Thyroid gland (tissue), 4 donors: ENCODE measurements at regions not wholly inside any gene's neighbourhood (a gene's known extent, or its start where the extent isn't known, plus 50 kb on each side); places are given as distances from the start of the nearest gene placed in this dataset.

Experiments
- DNase-seq, 2 donors: peaks; one replicate each; pipeline ENCODE4 v3.0.0-alpha.2; 2019
- H3K27ac ChIP-seq, 3 donors: fragments of 200-600 bp; sonication (generic); 1 replicate in 2 of 3; 2 replicates in 1 of 3; pipeline ENCODE4 v1.5.1; 2016 to 2019; ENCODE audit warnings: mild to moderate bottlenecking in 1 of 3, moderate library complexity in 1 of 3
- H3K27me3 ChIP-seq: fragments of 200-600 bp; sonication (generic); one replicate; pipeline ENCODE4 v1.5.1; 2019
- H3K36me3 ChIP-seq, 2 donors: fragments of 200-600 bp; sonication (generic); one replicate each; pipeline ENCODE4 v1.5.1; 2016 to 2019
- H3K4me1 ChIP-seq, 2 donors: fragments of 200-600 bp; sonication (generic); one replicate each; pipeline ENCODE4 v1.5.1; 2017 to 2019
- H3K4me3 ChIP-seq, 3 donors: fragments of 200-600 bp; sonication (generic); replicated peaks in 1 of 3; 1 replicate in 2 of 3; 2 replicates in 1 of 3; pipeline ENCODE4 v1.5.1; 2016; ENCODE audit warnings: mild to moderate bottlenecking in 1 of 3
- H3K9me3 ChIP-seq: fragments of 200-600 bp; sonication (generic); one replicate; pipeline ENCODE4 v1.5.1; 2017
- POLR2A ChIP-seq, 2 donors: fragments of 450-650 bp; IDR thresholded peaks; one replicate each; pipeline ENCODE4 v1.6.1; 2017; ENCODE audit warnings: antibody characterized with exemption in 2 of 2, mild to moderate bottlenecking in 2 of 2, moderate library complexity in 1 of 2
- WGBS, 2 donors: methylation state at CpG; one replicate each; pipeline ENCODE4 v1.1.5; 2017; 5-methylcytosine and 5-hydroxymethylcytosine counted together
- intact Hi-C: fragments of 100-400 bp; cut with DNase I; formaldehyde crosslinking; loops from one replicate; pipeline ENCODE4 v1.15.1; 2023
- TF ChIP-seq, protein P1 (sequence below), 6 experiments: fragments of 200-600 bp in 3 of 6; fragments of 450-650 bp in 3 of 6; sonication (generic) in 3 of 6; IDR thresholded peaks; one replicate each; pipeline ENCODE4 v1.5.1; 2016 to 2019; ENCODE audit warnings: antibody characterized with exemption in 6 of 6, mild to moderate bottlenecking in 2 of 6, inconsistent platforms in 1 of 6, moderate library complexity in 1 of 6

DNA sequence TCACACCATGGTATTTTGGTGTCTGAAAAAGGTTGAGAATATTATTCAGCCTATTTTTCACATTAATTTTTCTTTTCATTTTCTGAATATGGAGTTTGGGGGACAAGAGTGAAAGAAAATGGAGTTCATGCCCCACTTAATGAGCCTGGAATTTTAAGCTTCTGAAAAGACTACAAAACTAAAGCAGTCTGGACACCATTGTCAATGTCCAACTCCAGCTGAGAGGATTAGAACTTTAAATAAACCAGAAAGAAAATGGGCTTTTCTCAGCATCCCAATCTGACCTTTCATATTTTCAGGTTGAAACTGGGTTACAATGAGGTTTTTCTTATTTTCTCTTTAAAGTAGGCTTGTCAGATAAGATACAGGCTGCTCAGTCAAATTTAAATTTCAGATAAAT lies 207.7 kb downstream of the SLC6A15 start:
- Histone ChIP-seq H3K27ac (no peak overlapping the region), H3K9me3 (no peaks in the 10 kb centered on the region), H3K4me1 (no peaks in the 10 kb centered on the region), H3K4me3 (no peak overlapping the region), H3K27me3 (no peaks in the 10 kb centered on the region), H3K36me3 (no peaks in the 10 kb centered on the region)
- TF ChIP-seq, protein P1, sequence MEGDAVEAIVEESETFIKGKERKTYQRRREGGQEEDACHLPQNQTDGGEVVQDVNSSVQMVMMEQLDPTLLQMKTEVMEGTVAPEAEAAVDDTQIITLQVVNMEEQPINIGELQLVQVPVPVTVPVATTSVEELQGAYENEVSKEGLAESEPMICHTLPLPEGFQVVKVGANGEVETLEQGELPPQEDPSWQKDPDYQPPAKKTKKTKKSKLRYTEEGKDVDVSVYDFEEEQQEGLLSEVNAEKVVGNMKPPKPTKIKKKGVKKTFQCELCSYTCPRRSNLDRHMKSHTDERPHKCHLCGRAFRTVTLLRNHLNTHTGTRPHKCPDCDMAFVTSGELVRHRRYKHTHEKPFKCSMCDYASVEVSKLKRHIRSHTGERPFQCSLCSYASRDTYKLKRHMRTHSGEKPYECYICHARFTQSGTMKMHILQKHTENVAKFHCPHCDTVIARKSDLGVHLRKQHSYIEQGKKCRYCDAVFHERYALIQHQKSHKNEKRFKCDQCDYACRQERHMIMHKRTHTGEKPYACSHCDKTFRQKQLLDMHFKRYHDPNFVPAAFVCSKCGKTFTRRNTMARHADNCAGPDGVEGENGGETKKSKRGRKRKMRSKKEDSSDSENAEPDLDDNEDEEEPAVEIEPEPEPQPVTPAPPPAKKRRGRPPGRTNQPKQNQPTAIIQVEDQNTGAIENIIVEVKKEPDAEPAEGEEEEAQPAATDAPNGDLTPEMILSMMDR (IDR thresholded peaks at IDR 0.05): no peak
- no peak for TF ChIP-seq POLR2A (IDR thresholded peaks at IDR 0.05)
- intact Hi-C loops: no loop called here
- no peak for DNase-seq

DNA sequence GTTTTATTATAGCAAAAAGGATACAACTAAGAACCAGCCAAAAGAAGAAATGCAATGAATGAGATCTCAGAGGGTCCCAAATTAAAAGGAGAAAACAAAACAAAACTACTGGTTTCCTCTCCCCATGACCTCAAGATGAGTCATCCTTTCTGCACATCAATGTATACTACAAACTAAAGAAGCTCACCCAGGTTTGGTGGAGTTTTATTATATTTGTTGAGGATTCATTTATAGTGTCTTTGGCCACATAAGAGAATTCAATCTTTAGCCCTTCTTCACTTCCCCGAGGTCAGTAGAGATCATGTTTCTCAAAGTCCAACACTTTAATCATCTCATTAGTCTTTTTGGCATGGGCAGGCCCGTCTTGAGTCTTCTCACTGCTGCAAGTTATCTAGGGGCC lies 210.6 kb downstream of the SLC6A15 start:
- intact Hi-C loops: no loop called here
- Histone ChIP-seq H3K27ac (no peak overlapping the region), H3K4me3 (no peak overlapping the region), H3K9me3 (no peaks in the 10 kb centered on the region), H3K4me1 (no peaks in the 10 kb centered on the region), H3K27me3 (no peaks in the 10 kb centered on the region), H3K36me3 (no peaks in the 10 kb centered on the region)
- no peak for DNase-seq
- no peak for TF ChIP-seq POLR2A (IDR thresholded peaks at IDR 0.05)
- WGBS, 2 donors: 65 to 77% methylated on average over 2 of the region's 2 CpGs

DNA sequence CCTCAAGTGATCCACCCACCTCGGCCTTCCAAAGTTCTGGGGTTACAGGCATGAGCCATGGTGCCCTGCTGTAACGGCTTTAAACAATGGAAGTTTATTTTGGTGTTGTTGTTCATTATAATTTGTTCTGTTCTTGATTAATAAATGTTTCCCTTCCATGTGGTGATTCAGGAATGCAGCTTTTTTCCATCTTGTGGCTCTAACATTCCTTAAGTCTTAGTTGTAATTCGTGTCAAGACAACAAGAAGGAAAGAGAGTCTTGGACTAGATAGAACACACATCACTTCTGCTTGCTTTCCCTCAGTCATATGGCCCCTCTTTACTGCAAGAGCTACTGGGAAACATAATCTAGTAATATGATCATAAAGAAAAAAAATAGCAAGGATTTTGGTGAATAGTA lies 211.6 kb downstream of the SLC6A15 start:
- WGBS, 2 donors: 91 to 92% methylated on average over 3 of the region's 3 CpGs

GRCh38 chr12:84698576-84699333 lies 213.8 kb downstream of the SLC6A15 start:
- H3K27ac ChIP-seq: no peak overlapping the region
- WGBS, 2 donors: 83 to 87% methylated on average over 3 of the region's 3 CpGs
- TF ChIP-seq POLR2A (IDR thresholded peaks at IDR 0.05): no peak
- TF ChIP-seq, protein P1 (IDR thresholded peaks at IDR 0.05): no peak
- H3K36me3 ChIP-seq: no peaks in the 10 kb centered on the region
- intact Hi-C loops: no loop called here
- H3K4me3 ChIP-seq: no peak overlapping the region
- no peaks in the 10 kb centered on the region for H3K9me3 ChIP-seq
- H3K4me1 ChIP-seq: no peaks in the 10 kb centered on the region
- no peak for DNase-seq
- H3K27me3 ChIP-seq: no peaks in the 10 kb centered on the region

More for the DNA sequence above, 211.6 kb downstream of the SLC6A15 start:
- no peak overlapping the region for H3K4me3 ChIP-seq
- intact Hi-C loops: no loop called here
- H3K36me3 ChIP-seq: no peaks in the 10 kb centered on the region
- no peaks in the 10 kb centered on the region for H3K9me3 ChIP-seq
- H3K4me1 ChIP-seq: no peaks in the 10 kb centered on the region
- H3K27me3 ChIP-seq: no peaks in the 10 kb centered on the region
- DNase-seq: no peak
- H3K27ac ChIP-seq: no peak overlapping the region
- TF ChIP-seq POLR2A (IDR thresholded peaks at IDR 0.05): no peak
- TF ChIP-seq, protein P1 (IDR thresholded peaks at IDR 0.05): no peak

- H3K36me3 ChIP-seq: no peaks in the 10 kb centered on the region
- 68 to 70% methylated on average over 3 of the region's 3 CpGs for WGBS, 2 donors
Observed at GRCh38 chr12:84696908-84697540, 215.6 kb downstream of the SLC6A15 start.

More at GRCh38 chr12:84696908-84697540, 215.6 kb downstream of the SLC6A15 start:
- Histone ChIP-seq H3K9me3 (no peaks in the 10 kb centered on the region), H3K4me1 (no peaks in the 10 kb centered on the region), H3K27me3 (no peaks in the 10 kb centered on the region), H3K27ac (no peak overlapping the region), H3K4me3 (no peak overlapping the region)
- intact Hi-C loops: no loop called here
- TF ChIP-seq POLR2A (IDR thresholded peaks at IDR 0.05): no peak
- TF ChIP-seq, protein P1 (IDR thresholded peaks at IDR 0.05): no peak
- DNase-seq: no peak
